DMS114 treated with DMSO at 0.1 percent for 48 hours (cell line): ENCODE measurements at regions not wholly inside any gene's neighbourhood (a gene's known extent, or its start where the extent isn't known, plus 50 kb on each side); places are given as distances from the start of the nearest gene placed in this dataset.

ENCODE experiments used
- DNase-seq: peaks from one replicate; lab custom pipeline; 2025; ENCODE audit not compliant: unreplicated experiment; lab: John Stamatoyannopoulos, UW

- DNase-seq, result no peak
Measured at GRCh38 chr1:13921190-13921589, 221.2 kb downstream of the PRDM2 start.

- DNase-seq, result no peak
Measured at GRCh38 chr1:13922466-13923110, 222.6 kb downstream of the PRDM2 start.

GRCh38 chr1:13926556-13926955, 226.6 kb downstream of the PRDM2 start:
- no peak for DNase-seq

GRCh38 chr1:13927736-13928135, 227.7 kb downstream of the PRDM2 start:
- no peak for DNase-seq

GRCh38 chr1:13929313-13929712, 229.3 kb downstream of the PRDM2 start:
- no peak for DNase-seq

GRCh38 chr1:13930151-13930550, 230.2 kb downstream of the PRDM2 start:
- DNase-seq, result no peak

GRCh38 chr1:13931226-13931625, 231.2 kb downstream of the PRDM2 start:
- DNase-seq, result no peak

- no peak for DNase-seq
Measured at GRCh38 chr1:13935336-13935735, 235.3 kb downstream of the PRDM2 start.

- DNase-seq, result no peak
Measured at GRCh38 chr1:13941315-13941714, 241.3 kb downstream of the PRDM2 start.

GRCh38 chr1:13943055-13943454, 243.1 kb downstream of the PRDM2 start:
- DNase-seq, result no peak

- DNase-seq, result no peak
Measured at GRCh38 chr1:13945856-13946255, 245.9 kb downstream of the PRDM2 start.

- DNase-seq, result no peak
Measured at GRCh38 chr1:13947658-13948057, 247.7 kb downstream of the PRDM2 start.

- no peak for DNase-seq
Measured at GRCh38 chr1:13948396-13948795, 248.4 kb downstream of the PRDM2 start.

- DNase-seq, result no peak
Measured at GRCh38 chr1:13948888-13949391, 249.0 kb downstream of the PRDM2 start.

GRCh38 chr1:13949546-13949945, 249.6 kb downstream of the PRDM2 start:
- DNase-seq, result no peak

GRCh38 chr1:13950637-13951036, 250.6 kb downstream of the PRDM2 start:
- DNase-seq, result no peak

GRCh38 chr1:13951793-13952751, 252.1 kb downstream of the PRDM2 start:
- DNase-seq, result no peak

- DNase-seq, result no peak
Measured at GRCh38 chr1:13952985-13953384, 253.0 kb downstream of the PRDM2 start.

GRCh38 chr1:13956393-13956792, 256.4 kb downstream of the PRDM2 start:
- no peak for DNase-seq

- peak; percentile 34 for DNase-seq
Measured at GRCh38 chr1:13960375-13960987, 260.5 kb downstream of the PRDM2 start.

GRCh38 chr1:13964768-13965167, 264.8 kb downstream of the PRDM2 start:
- DNase-seq, result no peak
